Stimulated activated naive B cell treated with anti-CD40 and anti-IgM and Interleukin-4, amounts not matched to agents 10 μg/mL and 1 μg/mL and 100 μg/mL, for 72 hours (primary cell): ENCODE measurements at regions not wholly inside any gene's neighbourhood (a gene's known extent, or its start where the extent isn't known, plus 50 kb on each side); places are given as distances from the start of the nearest gene placed in this dataset.
"Not testable (repeated sequence)": the region's sequence is repeated elsewhere in the genome, so short reads cannot be mapped to it uniquely, and the experiment has no call there.

ENCODE experiments used
- ATAC-seq, 2 donors: fragments of 150-1000 bp; cut with Tn5 transposase; replicated peaks; 2 replicates each; pipeline ENCODE4 v1.10.0; 2021; ENCODE audit warnings: moderate library complexity in 1 of 2
- DNase-seq: peaks from one replicate; pipeline ENCODE4 v3.0.0; 2021
- H3K27ac Mint-ChIP-seq: one replicate; pipeline ENCODE4 v1.8.0; 2022; ENCODE audit warnings: mild to moderate bottlenecking, mixed read lengths
- H3K27me3 Mint-ChIP-seq, 2 donors: one replicate each; pipeline ENCODE4 v1.8.0; 2022; ENCODE audit warnings: mixed read lengths in 2 of 2
- H3K36me3 Mint-ChIP-seq, 2 donors: one replicate each; pipeline ENCODE4 v1.8.0; 2022; ENCODE audit warnings: mixed read lengths in 2 of 2, mild to moderate bottlenecking in 1 of 2
- H3K4me1 Mint-ChIP-seq, 2 donors: one replicate each; pipeline ENCODE4 v1.8.0; 2022; ENCODE audit warnings: mixed read lengths in 2 of 2, mild to moderate bottlenecking in 1 of 2
- H3K4me3 Mint-ChIP-seq, 2 donors: one replicate each; pipeline ENCODE4 v1.8.0; 2022; ENCODE audit warnings: mild to moderate bottlenecking in 2 of 2, mixed read lengths in 2 of 2, moderate library complexity in 1 of 2
- H3K9me3 Mint-ChIP-seq, 2 donors: one replicate each; pipeline ENCODE4 v1.8.0; 2022; ENCODE audit warnings: mixed read lengths in 2 of 2, mild to moderate bottlenecking in 1 of 2

DNA sequence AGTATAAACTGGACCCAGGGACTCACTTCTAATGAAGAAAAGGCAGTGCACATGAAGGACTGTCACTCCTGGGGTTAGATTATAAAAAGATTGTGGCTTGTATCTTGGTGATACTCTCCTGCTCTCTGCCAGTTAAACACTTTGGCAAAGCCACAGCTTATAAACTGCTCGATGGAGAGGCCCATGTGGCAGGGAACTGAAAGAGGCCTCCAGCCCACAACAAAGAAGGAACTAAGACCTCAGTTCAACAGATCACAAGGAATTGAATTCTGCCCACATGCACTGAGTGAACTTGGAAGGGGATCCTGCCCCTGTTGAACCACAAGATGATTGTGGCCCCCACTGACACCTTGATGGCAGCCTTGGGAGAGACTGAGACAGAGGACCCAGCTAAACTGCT is 363.8 kb downstream of the CBLN4 start:
- Mint-ChIP-seq H3K9me3 (peaks cover 2 to 6% of the 10 kb centered on the region in 2 donors), H3K4me3 (no peak overlapping the region), H3K36me3 (no peaks in the 10 kb centered on the region), H3K27ac (no peak overlapping the region), H3K4me1 (no peaks in the 10 kb centered on the region), H3K27me3 (no peaks in the 10 kb centered on the region)
- no peak for ATAC-seq
- DNase-seq, result no peak

DNA sequence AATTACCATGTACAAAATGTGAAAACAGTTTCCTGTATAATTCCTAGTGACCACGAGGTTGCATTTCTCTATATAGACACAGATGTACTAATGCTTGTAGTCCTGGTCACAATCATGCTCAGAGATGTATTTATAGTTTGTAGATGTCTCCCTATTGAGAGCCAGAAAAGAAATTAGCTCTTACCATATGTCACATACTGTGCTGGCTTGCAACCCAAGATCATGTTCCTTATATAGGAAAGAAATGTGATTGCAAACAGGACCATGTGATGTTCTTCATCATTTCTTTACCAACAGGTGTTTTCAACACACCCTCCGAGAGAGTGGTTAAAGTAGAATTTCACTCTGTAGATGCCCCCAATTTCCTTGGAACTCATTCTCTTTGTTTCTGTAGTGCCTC is 369.4 kb downstream of the CBLN4 start:
- Mint-ChIP-seq H3K9me3 (peaks cover 0 to 6% of the 10 kb centered on the region in 2 donors), H3K27me3 (no peaks in the 10 kb centered on the region), H3K36me3 (no peaks in the 10 kb centered on the region), H3K4me1 (no peaks in the 10 kb centered on the region), H3K27ac (no peak overlapping the region), H3K4me3 (no peak overlapping the region)
- ATAC-seq, result no peak
- no peak for DNase-seq

GRCh38 chr20:55632592-55632991 is 372.7 kb downstream of the CBLN4 start:
- ATAC-seq (no peak), DNase-seq (no peak)
- Mint-ChIP-seq H3K4me1 (no peaks in the 10 kb centered on the region), H3K27me3 (no peaks in the 10 kb centered on the region), H3K4me3 (no peak overlapping the region), H3K9me3 (peaks cover 2 to 6% of the 10 kb centered on the region in 2 donors), H3K36me3 (no peaks in the 10 kb centered on the region), H3K27ac (no peak overlapping the region)

DNA sequence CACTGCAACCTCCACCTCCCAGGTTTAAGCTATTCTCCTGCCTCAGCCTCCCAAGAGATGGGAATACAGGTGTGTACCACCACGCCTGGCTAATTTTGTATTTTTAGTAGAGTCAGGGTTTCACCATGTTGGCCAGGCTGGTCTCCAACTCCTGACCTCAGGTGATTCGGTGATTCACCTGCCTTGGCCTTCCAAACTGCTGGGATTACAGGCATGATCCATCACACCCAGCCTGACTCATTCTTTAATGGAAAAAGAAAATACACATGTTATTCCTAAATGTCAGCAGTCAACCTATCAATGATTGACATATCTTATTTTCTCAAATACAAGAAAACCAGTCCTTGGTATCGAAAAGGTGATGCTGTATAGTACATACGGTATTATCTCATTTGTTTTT is 376.2 kb downstream of the CBLN4 start:
- not testable (repeated sequence) for ATAC-seq, H3K9me3 Mint-ChIP-seq, H3K36me3 Mint-ChIP-seq, H3K4me3 Mint-ChIP-seq, H3K27ac Mint-ChIP-seq, DNase-seq, H3K4me1 Mint-ChIP-seq, H3K27me3 Mint-ChIP-seq

DNA sequence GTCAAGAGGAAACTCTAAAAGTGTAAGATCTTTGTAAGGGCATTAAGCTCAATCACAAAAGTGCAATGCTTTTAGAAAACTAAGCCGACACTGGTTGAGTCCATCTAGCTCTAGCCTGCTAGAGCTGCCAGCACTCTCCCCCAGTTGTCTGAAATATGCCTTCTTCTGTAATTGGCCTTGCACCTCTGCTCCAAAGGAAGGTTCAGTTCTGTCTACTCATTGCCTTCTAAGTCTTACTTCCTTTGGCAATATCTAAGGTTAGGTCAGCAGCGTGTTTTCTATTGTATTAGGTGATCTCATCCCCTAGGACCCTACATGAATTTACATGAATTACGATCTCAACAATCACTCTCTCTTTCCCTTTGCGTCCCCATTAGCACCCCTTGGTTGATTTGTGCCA is 378.6 kb downstream of the CBLN4 start:
- no peak for ATAC-seq
- Mint-ChIP-seq H3K27ac (no peak overlapping the region), H3K9me3 (peaks cover 0 to 2% of the 10 kb centered on the region in 2 donors), H3K27me3 (no peaks in the 10 kb centered on the region), H3K4me1 (no peaks in the 10 kb centered on the region), H3K36me3 (no peaks in the 10 kb centered on the region), H3K4me3 (no peak overlapping the region)
- no peak for DNase-seq

DNA sequence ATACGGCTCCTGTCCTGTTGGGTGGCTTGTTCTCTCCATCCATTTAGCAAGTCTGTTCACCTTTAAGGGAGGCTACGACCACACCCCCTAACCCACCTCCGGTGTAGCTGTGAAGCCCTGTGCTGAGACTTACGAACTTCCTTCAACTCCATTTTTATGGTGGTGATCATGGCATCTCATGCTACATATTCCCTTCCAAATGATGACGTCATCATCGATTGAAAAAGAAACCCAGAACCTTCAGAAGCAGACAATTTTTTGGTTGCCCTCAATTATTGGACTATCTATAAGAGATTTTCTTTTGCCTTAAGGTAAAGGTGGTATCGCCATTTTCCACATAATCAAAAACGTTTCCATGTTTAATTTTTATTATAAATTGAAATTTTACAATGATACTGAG is 389.0 kb downstream of the CBLN4 start:
- Mint-ChIP-seq H3K9me3 (peaks cover 4 to 10% of the 10 kb centered on the region in 2 donors), H3K27me3 (no peaks in the 10 kb centered on the region), H3K36me3 (no peaks in the 10 kb centered on the region), H3K4me3 (no peak overlapping the region), H3K4me1 (no peaks in the 10 kb centered on the region), H3K27ac (no peak overlapping the region)
- ATAC-seq (no peak), DNase-seq (no peak)

DNA sequence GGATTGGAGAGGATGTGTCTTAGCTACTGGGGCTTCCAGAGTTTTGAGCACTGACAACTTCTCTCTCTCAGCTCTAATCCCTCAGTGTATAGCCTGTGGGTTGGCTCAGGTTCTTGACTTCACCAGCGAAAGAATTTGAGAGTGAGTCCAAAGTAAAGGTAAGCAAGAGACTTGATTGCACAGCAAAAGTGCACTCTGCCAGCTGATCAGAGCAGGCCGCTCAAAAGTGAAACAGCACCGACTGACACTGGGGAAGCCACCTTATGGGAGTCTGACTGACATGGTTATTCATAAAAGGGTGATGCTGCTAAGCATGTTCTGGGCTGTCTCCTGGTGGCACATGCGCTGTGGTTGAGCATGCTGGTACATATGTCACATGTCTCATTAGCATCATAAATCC is 389.5 kb downstream of the CBLN4 start:
- no peak for ATAC-seq
- DNase-seq, result no peak
- H3K27me3 Mint-ChIP-seq, result no peaks in the 10 kb centered on the region
- H3K27ac Mint-ChIP-seq, result no peak overlapping the region
- H3K4me1 Mint-ChIP-seq, result no peaks in the 10 kb centered on the region
- no peak overlapping the region for H3K4me3 Mint-ChIP-seq
- H3K36me3 Mint-ChIP-seq, result no peaks in the 10 kb centered on the region
- H3K9me3 Mint-ChIP-seq, result peaks cover 4 to 10% of the 10 kb centered on the region in 2 donors

GRCh38 chr20:55614220-55614757 is 391.0 kb downstream of the CBLN4 start:
- Mint-ChIP-seq H3K36me3 (no peaks in the 10 kb centered on the region), H3K4me1 (no peaks in the 10 kb centered on the region), H3K9me3 (peaks cover 4 to 10% of the 10 kb centered on the region in 2 donors), H3K27me3 (no peaks in the 10 kb centered on the region), H3K27ac (no peak overlapping the region), H3K4me3 (no peak overlapping the region)
- ATAC-seq (no peak), DNase-seq (no peak)

DNA sequence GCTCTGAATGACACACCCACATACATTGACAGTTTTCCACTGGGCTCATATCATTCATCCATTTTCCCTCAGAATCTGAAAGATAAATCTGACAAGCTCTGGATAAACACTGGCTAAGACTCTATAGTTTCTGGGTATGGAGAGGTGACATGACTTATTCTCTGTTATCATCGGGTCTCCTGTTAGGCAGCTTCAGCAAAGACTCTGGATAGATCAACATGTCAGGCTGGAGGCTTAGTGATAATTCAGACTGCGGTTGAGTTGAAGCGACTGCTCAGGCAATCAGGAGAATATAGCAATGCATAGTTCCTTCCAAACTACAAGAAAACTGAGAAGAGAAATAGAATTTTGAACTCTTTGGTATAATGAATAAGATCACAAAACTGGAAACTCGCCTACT is 394.6 kb downstream of the CBLN4 start:
- no peak for DNase-seq
- H3K4me1 Mint-ChIP-seq, result no peaks in the 10 kb centered on the region
- no peaks in the 10 kb centered on the region for H3K36me3 Mint-ChIP-seq

DNA sequence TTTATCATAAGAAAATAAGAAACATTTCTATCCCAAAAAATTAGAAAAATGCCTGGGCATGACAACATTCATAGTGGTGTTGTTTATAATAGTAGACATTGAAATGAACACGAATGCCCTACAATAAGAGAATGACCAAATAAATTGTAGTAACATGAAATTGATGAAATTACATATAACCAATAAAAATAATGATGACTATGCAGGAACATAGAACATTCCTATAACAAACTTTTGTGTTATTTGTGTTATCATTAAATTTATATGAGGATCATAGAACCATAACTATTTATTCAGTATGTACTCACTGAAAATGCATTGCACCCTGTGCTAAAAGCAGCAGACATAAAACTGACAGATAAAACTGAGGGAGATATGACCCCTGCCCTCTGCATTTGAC is 399.7 kb downstream of the CBLN4 start:
- ATAC-seq (no peak), DNase-seq (no peak)
- H3K27me3 Mint-ChIP-seq, result no peaks in the 10 kb centered on the region
- H3K36me3 Mint-ChIP-seq, result no peaks in the 10 kb centered on the region
- peaks cover 2 to 7% of the 10 kb centered on the region in 2 donors for H3K9me3 Mint-ChIP-seq
- H3K4me3 Mint-ChIP-seq, result no peak overlapping the region
- H3K4me1 Mint-ChIP-seq, result no peaks in the 10 kb centered on the region
- H3K27ac Mint-ChIP-seq, result no peak overlapping the region

More for the DNA sequence above, 394.6 kb downstream of the CBLN4 start:
- peaks cover 0 to 1% of the 10 kb centered on the region in 2 donors for H3K9me3 Mint-ChIP-seq
- no peak overlapping the region for H3K27ac Mint-ChIP-seq
- H3K4me3 Mint-ChIP-seq, result no peak overlapping the region
- no peak for ATAC-seq
- no peaks in the 10 kb centered on the region for H3K27me3 Mint-ChIP-seq

GRCh38 chr20:55597526-55597925 is 407.8 kb downstream of the CBLN4 start:
- H3K4me1 Mint-ChIP-seq, result no peaks in the 10 kb centered on the region
- H3K9me3 Mint-ChIP-seq, result peaks cover 2 to 3% of the 10 kb centered on the region in 2 donors
- no peaks in the 10 kb centered on the region for H3K36me3 Mint-ChIP-seq
- DNase-seq, result no peak
- no peak for ATAC-seq
- no peak overlapping the region for H3K27ac Mint-ChIP-seq
- no peaks in the 10 kb centered on the region for H3K27me3 Mint-ChIP-seq
- no peak overlapping the region for H3K4me3 Mint-ChIP-seq

- ATAC-seq, result no peak
- H3K4me1 Mint-ChIP-seq, result no peaks in the 10 kb centered on the region
- no peaks in the 10 kb centered on the region for H3K36me3 Mint-ChIP-seq
- H3K9me3 Mint-ChIP-seq, result peaks cover 0 to 1% of the 10 kb centered on the region in 2 donors
- no peak for DNase-seq
- H3K4me3 Mint-ChIP-seq, result no peak overlapping the region
- no peak overlapping the region for H3K27ac Mint-ChIP-seq
- no peaks in the 10 kb centered on the region for H3K27me3 Mint-ChIP-seq
These were observed 408.9 kb downstream of the CBLN4 start for GRCh38 chr20:55596431-55596830.

DNA sequence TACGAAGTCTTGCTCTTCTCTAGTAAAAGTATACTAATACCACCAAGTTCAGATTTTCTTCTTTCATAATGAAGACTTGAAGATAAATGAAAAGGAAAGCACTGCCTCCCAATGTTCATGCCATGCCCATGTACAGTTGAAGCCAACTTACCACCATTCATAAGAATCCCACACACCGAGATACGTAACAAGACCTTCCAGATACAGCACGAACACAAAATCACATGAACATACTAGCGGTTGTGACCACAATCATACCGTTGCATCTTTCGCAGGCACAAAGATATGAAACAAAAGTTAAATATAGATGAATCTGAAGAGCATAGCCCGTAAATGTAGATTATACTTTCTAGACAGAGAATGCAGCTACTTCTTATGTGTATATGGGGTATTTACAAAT is 412.5 kb downstream of the CBLN4 start:
- DNase-seq (no peak), ATAC-seq (no peak)
- no peak overlapping the region for H3K4me3 Mint-ChIP-seq
- no peaks in the 10 kb centered on the region for H3K36me3 Mint-ChIP-seq
- H3K27ac Mint-ChIP-seq, result no peak overlapping the region
- H3K9me3 Mint-ChIP-seq, result peaks cover 0 to 3% of the 10 kb centered on the region in 2 donors
- H3K27me3 Mint-ChIP-seq, result no peaks in the 10 kb centered on the region
- no peaks in the 10 kb centered on the region for H3K4me1 Mint-ChIP-seq

DNA sequence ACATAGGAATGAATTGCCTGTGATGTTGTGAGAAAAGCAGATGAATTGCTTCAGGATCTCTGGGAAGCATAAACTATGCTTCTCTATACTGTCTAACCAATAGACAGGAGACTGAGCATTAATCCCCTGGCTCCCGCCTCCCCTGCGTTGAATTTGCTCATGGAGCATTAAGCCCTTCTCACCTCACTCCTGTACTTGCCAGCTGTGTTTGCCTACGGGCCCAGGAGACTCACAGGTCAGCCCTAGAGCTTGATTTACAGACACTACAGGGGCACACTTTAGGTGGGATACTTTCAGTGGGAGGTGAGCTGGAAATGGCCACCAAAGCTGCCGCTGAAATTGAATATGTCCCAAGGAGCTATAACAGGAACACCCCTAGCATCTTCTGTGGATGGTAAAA is 418.7 kb downstream of the CBLN4 start:
- Mint-ChIP-seq H3K4me3 (no peak overlapping the region), H3K36me3 (no peaks in the 10 kb centered on the region), H3K9me3 (peaks cover 0 to 1% of the 10 kb centered on the region in 2 donors), H3K27me3 (no peaks in the 10 kb centered on the region), H3K27ac (no peak overlapping the region), H3K4me1 (no peaks in the 10 kb centered on the region)
- ATAC-seq, result no peak
- no peak for DNase-seq

GRCh38 chr20:55584964-55585363 is 420.4 kb downstream of the CBLN4 start:
- no peaks in the 10 kb centered on the region for H3K36me3 Mint-ChIP-seq
- no peak overlapping the region for H3K4me3 Mint-ChIP-seq
- no peaks in the 10 kb centered on the region for H3K4me1 Mint-ChIP-seq
- no peaks in the 10 kb centered on the region for H3K27me3 Mint-ChIP-seq
- no peak for DNase-seq
- no peak overlapping the region for H3K27ac Mint-ChIP-seq
- peaks cover 0 to 1% of the 10 kb centered on the region in 2 donors for H3K9me3 Mint-ChIP-seq
- ATAC-seq, result no peak

- DNase-seq (no peak), ATAC-seq (no peak)
- Mint-ChIP-seq H3K4me1 (no peaks in the 10 kb centered on the region), H3K36me3 (no peaks in the 10 kb centered on the region), H3K4me3 (no peak overlapping the region), H3K27ac (no peak overlapping the region), H3K9me3 (no peaks in the 10 kb centered on the region), H3K27me3 (no peaks in the 10 kb centered on the region)
These were observed 421.0 kb downstream of the CBLN4 start for GRCh38 chr20:55584307-55584706.
